ENCODE measurements at regions not wholly inside any gene's neighbourhood (a gene's known extent, or its start where the extent isn't known, plus 50 kb on each side); places are given as distances from the start of the nearest gene placed in this dataset.

- TF ChIP-seq EZH2 (IDR thresholded peaks at IDR 0.05), result no peak
- TF ChIP-seq POLR2AphosphoS5 (IDR thresholded peaks at IDR 0.05; ENCODE audit: borderline replicate concordance, low read depth, low read length), result no peak
- no peak for TF ChIP-seq FOXP2 (optimal IDR thresholded peaks at IDR 0.05; ENCODE audit: control extremely low read depth, extremely low read length, insufficient read depth)
- Histone ChIP-seq H3K4me3 (no peak overlapping the region), H3K9me3 (ENCODE audit: low read depth, low read length) (no peaks in the 10 kb centered on the region)
Observed at GRCh38 chr2:115904516-115904915, 1462.1 kb downstream of the DPP10 start.

GRCh38 chr2:115908731-115909130, 1466.3 kb downstream of the DPP10 start:
- no peak for TF ChIP-seq FOXP2 (optimal IDR thresholded peaks at IDR 0.05; ENCODE audit: control extremely low read depth, extremely low read length, insufficient read depth)
- TF ChIP-seq EZH2 (IDR thresholded peaks at IDR 0.05), result no peak
- TF ChIP-seq POLR2AphosphoS5 (IDR thresholded peaks at IDR 0.05; ENCODE audit: borderline replicate concordance, low read depth, low read length), result no peak
- H3K9ac ChIP-seq (ENCODE audit: insufficient read length), result no peak overlapping the region
- no peak for DNase-seq (ENCODE audit: low read depth, low spot score)

More at GRCh38 chr2:115904516-115904915, 1462.1 kb downstream of the DPP10 start:
- H3K36me3 ChIP-seq (ENCODE audit: insufficient read depth, low read length), result no peaks in the 10 kb centered on the region
- no peak overlapping the region for H3K9ac ChIP-seq (ENCODE audit: insufficient read length)
- H3K27ac ChIP-seq, result no peak overlapping the region
- DNase-seq (ENCODE audit: low read depth, low spot score), result no peak

GRCh38 chr2:115910270-115910669, 1467.8 kb downstream of the DPP10 start:
- Histone ChIP-seq H3K9ac (ENCODE audit: insufficient read length) (no peak overlapping the region), H3K36me3 (ENCODE audit: insufficient read depth, low read length) (no peaks in the 10 kb centered on the region), H3K27ac (no peak overlapping the region), H3K9me3 (ENCODE audit: low read depth, low read length) (no peaks in the 10 kb centered on the region), H3K4me3 (no peak overlapping the region)
- DNase-seq (ENCODE audit: low read depth, low spot score), result no peak
- TF ChIP-seq POLR2AphosphoS5 (IDR thresholded peaks at IDR 0.05; ENCODE audit: borderline replicate concordance, low read depth, low read length) (no peak), FOXP2 (optimal IDR thresholded peaks at IDR 0.05; ENCODE audit: control extremely low read depth, extremely low read length, insufficient read depth) (no peak), EZH2 (IDR thresholded peaks at IDR 0.05) (no peak)

More at GRCh38 chr2:115908731-115909130, 1466.3 kb downstream of the DPP10 start:
- H3K27ac ChIP-seq, result no peak overlapping the region
- H3K9me3 ChIP-seq (ENCODE audit: low read depth, low read length), result no peaks in the 10 kb centered on the region
- H3K4me3 ChIP-seq, result no peak overlapping the region
- no peaks in the 10 kb centered on the region for H3K36me3 ChIP-seq (ENCODE audit: insufficient read depth, low read length)

GRCh38 chr2:115913921-115914320, 1471.5 kb downstream of the DPP10 start:
- H3K27ac ChIP-seq, result no peak overlapping the region
- no peaks in the 10 kb centered on the region for H3K9me3 ChIP-seq (ENCODE audit: low read depth, low read length)
- no peak overlapping the region for H3K4me3 ChIP-seq
- TF ChIP-seq POLR2AphosphoS5 (IDR thresholded peaks at IDR 0.05; ENCODE audit: borderline replicate concordance, low read depth, low read length) (no peak), FOXP2 (optimal IDR thresholded peaks at IDR 0.05; ENCODE audit: control extremely low read depth, extremely low read length, insufficient read depth) (no peak), EZH2 (IDR thresholded peaks at IDR 0.05) (no peak)
- H3K9ac ChIP-seq (ENCODE audit: insufficient read length), result no peak overlapping the region
- H3K36me3 ChIP-seq (ENCODE audit: insufficient read depth, low read length), result no peaks in the 10 kb centered on the region
- DNase-seq (ENCODE audit: low read depth, low spot score), result no peak

- no peak overlapping the region for H3K4me3 ChIP-seq
- H3K9me3 ChIP-seq (ENCODE audit: low read depth, low read length), result no peaks in the 10 kb centered on the region
- no peak overlapping the region for H3K27ac ChIP-seq
- no peak for DNase-seq (ENCODE audit: low read depth, low spot score)
- no peak for TF ChIP-seq POLR2AphosphoS5 (IDR thresholded peaks at IDR 0.05; ENCODE audit: borderline replicate concordance, low read depth, low read length)
- no peak for TF ChIP-seq EZH2 (IDR thresholded peaks at IDR 0.05)
- TF ChIP-seq FOXP2 (optimal IDR thresholded peaks at IDR 0.05; ENCODE audit: control extremely low read depth, extremely low read length, insufficient read depth), result no peak
- H3K9ac ChIP-seq (ENCODE audit: insufficient read length), result no peak overlapping the region
- H3K36me3 ChIP-seq (ENCODE audit: insufficient read depth, low read length), result no peaks in the 10 kb centered on the region
Observed at GRCh38 chr2:115921541-115921940, 1479.1 kb downstream of the DPP10 start.

- H3K36me3 ChIP-seq (ENCODE audit: insufficient read depth, low read length), result no peaks in the 10 kb centered on the region
- no peaks in the 10 kb centered on the region for H3K9me3 ChIP-seq (ENCODE audit: low read depth, low read length)
- TF ChIP-seq POLR2AphosphoS5 (IDR thresholded peaks at IDR 0.05; ENCODE audit: borderline replicate concordance, low read depth, low read length) (no peak), FOXP2 (optimal IDR thresholded peaks at IDR 0.05; ENCODE audit: control extremely low read depth, extremely low read length, insufficient read depth) (no peak), EZH2 (IDR thresholded peaks at IDR 0.05) (no peak)
- no peak overlapping the region for H3K4me3 ChIP-seq
- no peak overlapping the region for H3K9ac ChIP-seq (ENCODE audit: insufficient read length)
- DNase-seq (ENCODE audit: low read depth, low spot score), result no peak
- no peak overlapping the region for H3K27ac ChIP-seq
Observed at GRCh38 chr2:115939902-115940301, 1497.5 kb downstream of the DPP10 start.

GRCh38 chr2:115942800-115943199, 1500.4 kb downstream of the DPP10 start:
- TF ChIP-seq EZH2 (IDR thresholded peaks at IDR 0.05) (no peak), FOXP2 (optimal IDR thresholded peaks at IDR 0.05; ENCODE audit: control extremely low read depth, extremely low read length, insufficient read depth) (no peak), POLR2AphosphoS5 (IDR thresholded peaks at IDR 0.05; ENCODE audit: borderline replicate concordance, low read depth, low read length) (no peak)
- H3K4me3 ChIP-seq, result no peak overlapping the region
- no peaks in the 10 kb centered on the region for H3K9me3 ChIP-seq (ENCODE audit: low read depth, low read length)
- H3K9ac ChIP-seq (ENCODE audit: insufficient read length), result no peak overlapping the region
- H3K27ac ChIP-seq, result no peak overlapping the region
- H3K36me3 ChIP-seq (ENCODE audit: insufficient read depth, low read length), result no peaks in the 10 kb centered on the region
- DNase-seq (ENCODE audit: low read depth, low spot score), result no peak

- Histone ChIP-seq H3K27ac (no peak overlapping the region), H3K9ac (ENCODE audit: insufficient read length) (no peak overlapping the region), H3K4me3 (no peak overlapping the region), H3K9me3 (ENCODE audit: low read depth, low read length) (no peaks in the 10 kb centered on the region), H3K36me3 (ENCODE audit: insufficient read depth, low read length) (no peaks in the 10 kb centered on the region)
- DNase-seq (ENCODE audit: low read depth, low spot score), result no peak
- TF ChIP-seq EZH2 (IDR thresholded peaks at IDR 0.05) (no peak), FOXP2 (optimal IDR thresholded peaks at IDR 0.05; ENCODE audit: control extremely low read depth, extremely low read length, insufficient read depth) (no peak), POLR2AphosphoS5 (IDR thresholded peaks at IDR 0.05; ENCODE audit: borderline replicate concordance, low read depth, low read length) (no peak)
Observed at GRCh38 chr2:115946341-115946740, 1503.9 kb downstream of the DPP10 start.

- Histone ChIP-seq H3K9ac (ENCODE audit: insufficient read length) (no peak overlapping the region), H3K36me3 (ENCODE audit: insufficient read depth, low read length) (no peaks in the 10 kb centered on the region), H3K27ac (no peak overlapping the region), H3K4me3 (no peak overlapping the region), H3K9me3 (ENCODE audit: low read depth, low read length) (no peaks in the 10 kb centered on the region)
- DNase-seq (ENCODE audit: low read depth, low spot score), result no peak
- TF ChIP-seq FOXP2 (optimal IDR thresholded peaks at IDR 0.05; ENCODE audit: control extremely low read depth, extremely low read length, insufficient read depth) (no peak), POLR2AphosphoS5 (IDR thresholded peaks at IDR 0.05; ENCODE audit: borderline replicate concordance, low read depth, low read length) (no peak), EZH2 (IDR thresholded peaks at IDR 0.05) (no peak)
Observed at GRCh38 chr2:115946891-115947290, 1504.5 kb downstream of the DPP10 start.

All from SK-N-MC (cell line).